HG02759 (cell line): ENCODE measurements at regions not wholly inside any gene's neighbourhood (a gene's known extent, or its start where the extent isn't known, plus 50 kb on each side); places are given as distances from the start of the nearest gene placed in this dataset.

Source experiments
- ATAC-seq: cut with Tn5 transposase; IDR thresholded peaks from one replicate; pipeline ENCODE4 v1.9.1; 2021; ENCODE audit warnings: mild to moderate bottlenecking, moderate library complexity; ENCODE audit not compliant: unreplicated experiment

DNA sequence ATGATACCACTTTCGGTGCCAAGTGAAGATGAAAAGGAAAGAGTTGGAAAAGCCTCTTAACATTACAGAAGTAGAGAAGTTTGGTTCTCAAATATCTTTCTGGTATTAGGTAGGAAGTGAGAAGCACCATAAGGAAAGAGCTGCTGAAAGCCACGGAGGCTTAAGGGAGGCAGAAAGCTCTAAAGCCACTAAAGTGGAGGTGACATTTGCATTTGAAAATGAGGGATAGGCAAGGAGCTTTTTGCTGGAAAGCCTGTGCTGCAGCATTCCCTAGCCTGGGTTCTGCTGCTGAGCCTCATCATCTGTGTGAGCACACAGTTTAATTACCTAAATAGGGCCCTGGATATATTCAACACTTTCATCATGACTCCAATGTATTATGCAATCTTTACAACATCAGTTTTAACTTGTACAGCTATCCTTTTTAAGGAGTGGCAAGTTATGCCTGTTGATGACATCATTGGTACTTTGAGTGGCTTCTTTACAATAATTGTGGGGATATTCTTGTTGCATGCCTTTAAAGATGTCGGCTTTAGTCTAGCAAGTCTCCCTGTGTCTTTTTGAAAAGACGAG lies 315.4 kb downstream of the RBM26 start:
- ATAC-seq = no peak

- no peak for ATAC-seq
These were observed 321.1 kb downstream of the RBM26 start for GRCh38 chr13:79084802-79085424.

- no peak for ATAC-seq
These were observed 324.1 kb downstream of the RBM26 start for GRCh38 chr13:79081942-79082341.

DNA sequence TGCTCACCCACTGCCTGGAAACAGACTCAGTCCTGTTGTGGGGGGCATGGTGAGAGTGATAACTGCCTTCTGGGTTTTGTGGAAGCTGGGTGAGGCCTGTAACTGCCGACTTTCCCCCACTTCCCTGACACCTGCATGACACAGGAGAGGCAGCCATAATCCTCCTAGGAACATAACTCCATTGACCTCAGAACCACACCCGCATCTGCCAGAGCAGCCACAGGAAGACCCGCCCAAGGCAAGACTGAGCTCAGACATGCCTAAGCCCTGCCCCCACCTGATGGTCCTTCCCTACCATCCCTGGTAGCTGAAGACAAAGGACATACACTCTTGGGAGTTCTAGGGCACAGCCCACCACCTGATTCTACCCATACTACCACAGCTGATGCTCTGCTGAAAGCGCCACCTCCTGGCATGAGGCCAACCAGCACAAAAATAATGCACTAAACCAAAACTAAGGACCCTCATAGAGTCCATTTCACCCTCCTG lies 326.7 kb downstream of the RBM26 start:
- no peak for ATAC-seq

DNA sequence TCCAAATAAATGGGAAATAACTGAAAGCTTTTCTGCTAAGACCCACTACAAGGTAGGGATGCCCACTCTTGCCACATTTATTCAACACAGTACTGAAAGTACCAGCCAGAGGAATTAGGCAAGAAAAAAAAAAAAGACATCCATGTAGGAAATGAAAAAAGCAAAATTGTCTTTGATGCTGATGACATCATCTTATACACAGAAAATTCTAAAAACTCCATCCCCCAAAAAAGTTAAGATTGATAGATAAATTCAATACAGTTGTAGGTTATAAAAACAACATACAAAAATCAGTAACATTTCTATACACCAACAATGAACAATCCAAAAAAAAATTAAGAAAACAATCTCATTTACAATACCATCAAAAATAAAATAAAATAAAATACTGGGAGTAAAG lies 330.4 kb downstream of the RBM26 start:
- no peak for ATAC-seq

DNA sequence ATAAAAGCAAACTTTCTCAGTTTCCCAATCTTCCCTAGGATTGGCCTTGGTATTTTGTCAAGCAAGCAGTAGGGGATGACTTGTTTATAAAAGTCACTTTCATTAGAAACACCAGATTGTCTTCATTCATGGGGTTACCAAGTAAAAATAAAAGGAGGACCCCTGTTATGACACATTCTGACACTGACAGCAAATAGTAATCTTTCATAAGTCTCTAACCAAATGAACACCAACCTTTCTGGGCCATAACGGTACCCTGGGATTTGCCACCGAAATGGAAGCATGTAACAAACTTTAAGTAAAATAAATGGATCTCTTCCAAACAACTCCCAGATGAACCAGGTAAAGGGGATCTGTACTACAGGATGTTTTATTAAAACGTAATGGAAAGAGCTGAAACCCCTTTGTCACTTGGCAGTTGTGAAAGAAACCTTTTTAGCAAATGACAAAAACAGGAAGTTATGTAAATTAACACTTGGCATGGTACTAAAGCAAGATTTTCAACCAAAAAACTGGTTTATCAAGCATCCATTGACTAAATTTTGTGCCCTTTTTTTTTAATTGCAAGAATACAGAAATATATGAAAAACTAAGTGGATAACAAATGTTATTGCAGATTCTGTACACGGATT lies 335.6 kb downstream of the RBM26 start:
- ATAC-seq = peak; percentile 70

- no peak for ATAC-seq
These were observed 343.8 kb downstream of the RBM26 start for GRCh38 chr13:79062291-79062690.

- no peak for ATAC-seq
These were observed 345.8 kb downstream of the RBM26 start for GRCh38 chr13:79060216-79060615.

DNA sequence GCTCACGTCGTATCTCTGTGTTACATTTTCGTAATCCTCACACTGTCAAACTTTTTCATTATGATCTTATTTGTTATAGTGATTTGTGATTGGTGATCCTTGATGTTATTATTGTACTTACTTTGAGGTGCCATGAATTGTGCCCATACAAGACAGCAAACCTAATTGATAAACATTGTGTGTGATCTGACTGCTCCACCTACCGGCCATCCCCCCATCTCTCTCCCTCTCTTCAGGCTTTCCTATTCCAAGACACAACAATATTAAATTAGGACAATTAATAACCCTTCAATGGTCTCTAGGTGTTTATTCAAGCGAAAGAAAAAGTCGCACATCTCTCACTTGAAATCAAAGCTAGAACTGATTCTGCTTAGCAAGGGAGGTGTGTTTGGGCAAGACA lies 349.3 kb downstream of the RBM26 start:
- no peak for ATAC-seq

GRCh38 chr13:79051472-79051871 lies 354.6 kb downstream of the RBM26 start:
- no peak for ATAC-seq

DNA sequence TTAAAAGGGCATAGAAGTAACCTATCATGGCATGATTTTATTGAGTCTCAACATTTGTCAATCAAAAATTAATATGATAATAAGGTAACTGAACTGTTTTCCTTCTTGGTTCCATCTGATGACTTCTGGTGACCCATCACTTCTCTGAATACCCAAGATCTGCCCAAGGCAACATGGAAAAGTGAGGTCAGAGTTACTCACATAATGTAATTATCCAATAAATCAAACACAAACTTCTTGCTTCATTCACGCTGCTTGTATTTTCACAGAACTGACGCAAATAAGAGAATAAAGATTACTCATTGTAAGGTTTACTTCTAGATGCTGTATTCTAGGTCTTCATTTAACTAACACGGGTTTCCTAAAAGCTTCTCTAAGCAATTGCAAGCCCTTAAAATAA lies 361.6 kb downstream of the RBM26 start:
- ATAC-seq = no peak

GRCh38 chr13:79043208-79043607 lies 362.8 kb downstream of the RBM26 start:
- no peak for ATAC-seq

- no peak for ATAC-seq
These were observed 368.9 kb downstream of the RBM26 start for GRCh38 chr13:79037197-79037596.

DNA sequence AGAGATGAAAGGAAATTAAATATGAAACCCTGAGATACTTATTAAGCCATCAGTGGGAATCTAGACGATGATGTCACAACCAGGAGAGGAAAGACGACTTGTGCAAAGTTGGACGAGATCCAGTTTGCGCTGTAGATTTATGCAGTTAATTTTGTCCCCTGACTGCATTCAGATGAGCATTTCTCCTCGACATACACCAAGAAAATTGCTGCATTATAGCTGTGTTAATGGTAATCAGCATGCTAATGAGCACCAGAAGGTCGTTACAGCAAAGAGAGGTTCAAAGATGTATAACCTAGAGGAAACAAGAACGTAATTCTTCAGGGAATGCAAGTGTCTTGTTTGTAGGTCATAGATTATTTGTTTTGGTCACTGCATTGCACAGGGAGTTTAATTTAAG lies 371.7 kb downstream of the RBM26 start:
- ATAC-seq = no peak

DNA sequence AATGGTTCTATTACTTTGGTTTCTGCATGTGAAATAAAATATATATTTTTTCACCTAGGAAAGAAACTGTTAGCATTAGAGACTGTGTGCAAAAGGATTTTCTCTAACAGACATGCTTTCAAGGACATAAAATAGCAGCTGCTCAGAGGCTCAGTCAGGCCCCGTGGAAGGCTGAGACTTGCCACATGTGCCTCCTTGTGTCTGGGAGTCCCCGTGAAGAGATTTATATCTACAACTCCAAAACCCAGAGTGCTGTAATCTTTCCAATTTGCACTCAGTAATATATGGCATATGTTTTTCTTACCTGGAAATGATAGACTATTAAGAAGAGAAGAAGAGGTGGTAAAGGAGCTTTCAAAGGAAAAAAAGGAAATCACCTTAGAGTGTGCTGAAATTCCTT lies 371.6 kb upstream of the OBI1 start:
- ATAC-seq = no peak

DNA sequence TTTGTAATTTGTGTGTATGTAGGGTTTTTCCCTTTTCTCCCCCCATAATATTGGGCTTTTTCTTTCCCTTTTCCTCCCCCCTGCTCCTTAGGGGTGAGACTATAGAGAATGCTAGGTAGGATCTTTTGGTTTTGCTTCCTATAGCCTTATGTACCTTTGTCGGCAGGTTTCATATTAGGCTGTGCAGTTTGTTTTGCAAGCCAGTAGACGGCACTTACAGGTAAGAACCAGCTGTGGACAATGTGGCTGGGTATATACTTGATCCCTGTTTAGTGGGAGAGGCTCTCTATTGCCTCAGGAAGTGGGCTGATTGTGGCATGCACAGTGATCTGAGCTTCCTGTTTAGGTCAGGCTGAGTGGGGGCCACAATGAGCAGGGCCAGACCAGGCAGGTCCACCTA lies 359.2 kb upstream of the OBI1 start:
- ATAC-seq = no peak

DNA sequence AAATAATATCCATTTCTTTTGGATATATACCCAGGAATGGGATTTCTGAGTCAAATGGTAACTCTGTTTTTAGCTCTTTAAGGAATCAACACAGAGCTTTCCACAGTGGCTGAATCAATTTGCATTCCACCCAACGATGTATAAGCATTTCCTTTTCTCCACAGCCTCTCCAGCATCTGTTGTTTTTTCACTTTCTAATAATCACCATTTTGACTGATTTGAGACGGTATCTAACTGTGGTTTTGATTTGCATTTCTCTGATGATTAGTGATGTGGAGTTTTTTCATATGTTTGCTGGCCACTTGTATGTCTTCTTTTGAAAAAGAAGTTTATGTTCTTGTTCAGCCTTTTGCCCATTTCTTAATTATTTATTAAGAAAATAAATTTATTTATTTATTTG lies 352.2 kb upstream of the OBI1 start:
- ATAC-seq = no peak

DNA sequence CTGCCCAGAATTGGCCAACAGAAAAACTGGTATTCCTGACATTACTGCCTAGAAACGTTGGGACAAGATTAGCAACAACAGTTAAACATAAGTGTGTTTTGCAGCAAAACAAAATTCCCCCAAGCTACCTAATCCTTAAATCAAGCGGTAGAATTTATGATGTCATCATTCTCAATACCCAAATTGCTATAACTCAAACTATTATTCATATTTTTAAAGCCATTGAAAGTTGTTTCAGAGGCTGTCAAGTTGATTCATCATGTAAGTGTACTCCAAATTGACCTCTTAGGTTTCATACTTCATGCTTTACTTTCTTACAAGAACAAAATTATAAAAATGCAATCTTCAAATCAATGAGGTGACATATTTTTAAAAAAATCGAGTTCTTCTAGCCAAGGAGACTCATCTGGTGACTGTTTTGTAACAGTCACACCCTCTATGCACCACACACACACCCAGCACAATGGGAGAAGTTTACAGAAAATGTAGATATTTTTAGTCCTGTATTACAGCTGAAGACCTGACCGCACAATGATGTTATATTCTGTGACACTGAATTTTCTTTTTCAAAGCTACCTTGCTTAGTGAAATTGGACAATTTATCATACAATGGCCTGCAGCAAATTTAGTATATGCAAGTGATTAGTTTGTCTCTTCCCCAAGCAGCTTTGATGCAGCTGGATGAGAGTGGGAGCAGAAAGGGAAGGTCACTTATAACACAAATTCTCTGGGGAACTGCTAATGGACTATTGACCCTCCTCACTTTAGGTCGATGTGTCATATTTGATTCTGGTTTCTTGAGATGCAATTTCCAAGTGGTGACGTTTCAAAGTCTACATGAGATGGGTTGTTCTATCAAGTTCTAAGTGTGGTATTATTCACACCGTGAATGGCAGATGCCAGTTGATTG lies 345.3 kb upstream of the OBI1 start:
- no peak for ATAC-seq

DNA sequence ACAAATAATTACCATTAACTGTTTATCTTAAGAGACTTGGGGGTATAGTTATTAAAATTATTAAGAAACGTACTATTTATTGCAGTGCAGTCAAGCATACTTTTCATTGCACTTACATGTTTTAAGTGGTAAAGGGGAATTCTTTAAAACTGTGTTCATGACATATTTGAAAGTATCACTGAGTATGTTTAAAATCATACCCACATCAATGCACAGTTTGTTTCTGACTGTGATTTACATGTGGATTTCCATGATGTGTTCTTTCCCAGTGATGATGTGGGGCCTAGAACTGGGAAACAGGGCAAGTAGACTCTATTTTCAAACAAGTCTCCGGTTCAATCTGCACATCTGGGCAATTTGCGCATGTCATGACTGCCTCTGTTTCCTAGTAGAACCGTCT lies 340.5 kb upstream of the OBI1 start:
- no peak for ATAC-seq

DNA sequence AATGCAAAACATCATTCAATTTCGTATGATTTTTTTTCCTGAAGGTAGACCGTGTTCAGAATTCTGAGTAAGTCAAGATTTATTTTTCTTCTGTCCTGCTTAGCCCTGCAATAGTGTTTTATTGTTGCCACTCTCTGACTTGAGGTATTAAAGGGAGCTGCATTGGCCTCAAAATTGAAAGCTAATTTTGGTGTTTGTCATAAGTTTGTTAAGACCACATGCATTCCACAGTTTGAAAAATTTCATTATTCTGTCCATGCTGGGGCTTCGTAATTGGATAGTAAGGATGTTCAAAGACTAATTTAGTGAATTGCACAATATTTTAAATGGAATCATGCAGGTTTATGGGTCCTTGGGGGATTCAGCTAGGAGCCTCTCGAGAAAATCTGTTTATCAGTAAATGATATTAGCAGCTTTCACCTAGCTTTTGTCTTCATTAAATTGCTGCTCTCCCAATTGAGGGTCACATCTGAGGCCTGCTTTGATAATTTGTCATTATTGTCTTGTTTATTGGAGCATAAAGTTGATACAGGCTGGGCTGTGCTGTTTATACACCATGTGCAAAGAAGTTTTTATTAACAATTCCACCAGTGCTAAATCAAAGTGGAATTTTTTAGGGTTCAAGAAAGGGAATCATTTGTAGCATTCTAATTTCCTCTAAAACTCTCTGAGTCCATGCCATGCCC lies 339.8 kb upstream of the OBI1 start:
- ATAC-seq = no peak
